EL (cell line): ENCODE measurements at regions not wholly inside any gene's neighbourhood (a gene's known extent, or its start where the extent isn't known, plus 50 kb on each side); places are given as distances from the start of the nearest gene placed in this dataset.
"Not testable (repeated sequence)": the region's sequence is repeated elsewhere in the genome, so short reads cannot be mapped to it uniquely, and the experiment has no call there.

ENCODE experiments used
- DNase-seq: peaks from one replicate; pipeline ENCODE4 v3.0.0-alpha.2; 2016

DNA sequence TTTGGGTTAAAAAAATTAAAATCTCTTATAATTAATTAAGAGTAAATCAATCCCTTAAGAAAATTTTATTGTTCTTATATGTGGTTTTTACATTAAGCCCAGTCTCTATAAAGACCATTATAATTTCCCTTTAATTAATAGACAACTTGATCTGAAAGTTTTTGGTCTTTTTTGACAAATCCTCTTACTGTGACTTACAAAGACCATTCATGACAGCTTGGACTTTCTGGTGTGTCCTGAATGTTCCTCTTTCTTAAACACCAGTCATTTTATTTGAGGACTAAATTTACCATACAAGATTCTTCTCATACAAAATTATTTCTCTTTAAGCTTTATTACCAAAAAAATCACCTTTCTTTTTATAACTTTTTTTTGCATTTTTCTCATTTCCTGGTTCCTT lies 368.3 kb downstream of the ADGRD1 start:
- DNase-seq = no peak

- not testable (repeated sequence) for DNase-seq
Observed at GRCh38 chr12:131322460-131322859, 368.8 kb downstream of the ADGRD1 start.

- no peak for DNase-seq
Observed at GRCh38 chr12:131323879-131324278, 370.2 kb downstream of the ADGRD1 start.

DNA sequence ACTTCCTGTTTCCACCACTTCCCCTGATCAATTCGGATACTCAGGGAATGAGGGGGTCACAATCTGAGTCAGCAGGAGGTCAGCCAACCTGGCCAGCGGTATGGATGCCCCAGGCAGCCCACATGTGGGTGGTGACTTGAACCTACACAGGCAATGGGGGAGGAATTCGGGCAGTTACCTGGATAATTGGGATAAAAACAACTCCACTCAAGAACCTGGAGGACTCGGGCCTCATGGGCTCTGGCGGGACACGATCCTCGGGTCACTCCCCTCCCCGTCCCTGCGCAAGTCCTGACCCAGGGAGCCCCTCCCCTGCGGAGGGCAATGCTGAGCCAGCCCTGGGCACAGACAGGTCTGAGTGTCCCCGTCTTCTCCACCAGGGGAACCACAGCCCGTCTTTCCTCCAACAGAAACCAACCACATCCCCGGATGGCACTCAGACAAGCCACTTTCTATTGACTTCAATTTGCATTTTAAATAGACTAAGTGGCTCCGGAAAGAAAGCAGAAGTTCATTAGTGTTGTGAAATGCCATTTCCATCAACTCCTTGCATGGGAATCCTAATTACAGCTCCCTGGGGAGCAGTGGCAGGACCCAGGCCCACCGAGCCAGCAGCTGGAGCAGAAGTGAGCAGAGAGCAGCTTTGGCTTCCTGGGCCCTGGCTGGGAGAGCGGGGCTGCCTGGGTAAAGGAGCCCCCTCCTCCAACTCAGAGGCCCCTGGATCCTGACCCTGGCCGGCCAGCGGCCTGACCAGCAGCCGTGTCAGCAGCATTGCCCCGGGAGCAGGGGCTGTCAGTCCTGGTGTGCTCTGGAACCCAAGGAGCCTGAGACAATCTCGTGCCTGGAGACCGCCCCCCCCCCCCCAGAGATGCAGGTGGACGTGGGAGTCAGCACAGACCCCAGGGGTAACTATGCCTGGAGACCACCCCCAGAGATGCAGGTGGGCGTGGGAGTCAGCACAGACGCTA lies 374.1 kb downstream of the ADGRD1 start:
- no peak for DNase-seq

- not testable (repeated sequence) for DNase-seq
Observed at GRCh38 chr12:131328861-131329845, 375.4 kb downstream of the ADGRD1 start.

DNA sequence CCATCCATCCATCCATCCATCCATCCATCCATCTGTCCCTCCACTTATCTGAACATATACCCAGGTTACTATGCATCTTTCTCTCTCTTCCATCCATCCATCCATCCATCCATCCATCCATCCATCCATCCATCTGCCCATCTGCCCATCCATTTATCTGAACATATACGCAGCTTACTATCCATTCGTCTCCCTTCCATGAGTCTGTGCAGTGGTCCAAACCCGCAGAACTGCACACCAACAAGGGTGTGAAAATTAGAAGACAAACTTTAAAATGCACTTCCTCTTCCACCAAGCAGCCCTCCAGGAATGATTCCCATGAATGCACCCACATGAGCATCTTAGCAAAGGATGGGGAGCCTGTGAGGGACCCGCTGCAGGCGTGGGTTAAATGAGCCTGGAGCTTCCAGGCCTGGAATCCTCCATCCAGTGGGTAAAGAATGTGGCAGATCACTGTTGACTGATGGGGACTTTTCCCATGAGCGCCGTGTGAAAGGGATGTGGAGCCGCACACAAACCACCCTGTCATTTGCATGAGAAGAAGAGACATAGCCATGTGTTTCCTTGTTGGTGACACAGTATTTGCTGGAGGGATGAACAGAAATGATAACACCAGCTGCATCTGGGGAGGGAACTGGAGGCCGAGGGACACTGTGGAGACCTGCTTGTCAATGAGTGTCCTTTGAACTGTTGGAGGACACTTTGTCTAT lies 376.6 kb downstream of the ADGRD1 start:
- no peak for DNase-seq

DNA sequence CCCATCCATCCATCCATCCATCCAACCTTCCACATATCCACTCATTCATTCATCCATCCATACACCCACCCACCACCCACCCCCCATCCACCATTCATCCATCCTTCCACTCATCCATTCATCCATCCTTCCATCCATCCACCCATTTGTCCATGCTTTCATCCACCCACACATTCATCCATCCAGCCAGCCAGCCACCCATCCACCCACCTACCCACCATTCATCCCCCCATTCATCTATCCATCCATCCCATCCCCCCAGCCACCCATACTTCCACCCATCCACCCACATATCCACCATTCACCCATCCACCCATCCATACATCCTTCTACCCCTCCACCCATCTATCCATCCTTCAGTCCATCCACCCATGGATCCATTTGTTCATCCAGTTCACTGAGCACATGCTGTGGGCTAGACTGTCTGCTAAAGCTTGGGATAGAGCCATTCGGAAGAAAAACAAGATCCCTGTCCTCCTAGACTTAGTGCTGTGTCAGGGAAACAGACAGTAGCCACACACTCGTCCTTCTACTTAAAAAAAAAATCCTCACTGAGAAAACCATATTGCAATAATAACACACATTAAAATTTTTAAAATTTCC lies 377.5 kb downstream of the ADGRD1 start:
- DNase-seq = no peak

DNA sequence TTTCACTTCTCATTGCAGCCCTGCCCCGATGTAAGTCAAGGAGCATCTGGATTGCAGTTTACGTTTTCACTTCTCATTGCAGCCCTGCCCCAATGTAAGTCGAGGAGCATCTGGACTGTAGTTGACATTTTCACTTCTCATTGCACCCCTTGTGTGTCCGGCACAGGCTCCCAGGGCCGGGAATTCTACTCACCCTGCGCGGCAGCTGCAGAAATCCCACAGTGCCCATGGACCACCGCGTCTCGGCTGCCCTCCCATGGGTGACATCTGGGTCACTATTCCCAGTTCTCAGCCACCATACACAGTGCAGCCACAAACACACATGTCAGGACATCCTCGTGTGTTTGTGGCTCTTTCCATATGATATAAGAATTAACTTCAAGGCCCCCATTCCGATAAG lies 378.5 kb downstream of the ADGRD1 start:
- no peak for DNase-seq

DNA sequence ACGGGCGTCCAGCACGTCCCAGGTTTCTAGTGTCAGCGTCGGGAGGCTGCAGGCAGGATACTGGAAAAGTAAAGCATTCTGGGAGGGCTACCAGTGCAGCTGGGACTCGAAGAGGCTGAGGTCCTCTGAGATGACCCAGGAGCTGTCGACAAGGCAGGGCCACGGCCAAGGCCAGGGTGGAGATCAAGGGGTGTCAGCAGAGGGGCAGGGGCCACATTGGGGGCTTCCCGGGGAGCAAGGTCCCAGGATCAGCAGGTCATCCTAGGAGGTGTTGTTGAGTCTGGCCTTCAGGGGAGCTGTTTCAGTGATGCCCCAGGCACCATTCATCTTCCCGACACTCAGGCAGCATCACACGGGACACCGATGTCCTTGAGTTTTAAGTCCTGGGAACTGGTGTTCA lies 377.8 kb upstream of the SFSWAP start:
- DNase-seq = no peak

- no peak for DNase-seq
Observed at GRCh38 chr12:131333621-131334440, 377.1 kb upstream of the SFSWAP start.

DNA sequence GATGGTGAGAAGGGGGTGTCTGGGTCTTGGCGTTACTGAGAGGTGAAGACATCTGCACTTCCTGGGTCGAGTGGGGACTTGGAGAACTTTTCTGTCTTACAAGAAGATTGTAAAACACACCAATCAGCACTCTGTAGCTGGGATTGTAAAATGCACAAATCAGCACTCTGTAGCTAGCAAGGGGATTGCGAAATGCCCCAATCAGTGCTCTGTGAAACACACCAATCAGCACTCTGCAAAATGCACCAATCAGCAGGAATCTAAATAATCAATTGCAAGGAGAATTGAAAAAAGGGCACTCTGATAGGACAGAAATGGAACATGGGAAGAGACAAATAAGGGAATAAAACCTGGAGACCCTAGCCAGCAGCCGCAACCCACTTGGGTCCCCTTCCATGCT lies 376.1 kb upstream of the SFSWAP start:
- DNase-seq = no peak

- no peak for DNase-seq
Observed at GRCh38 chr12:131335456-131335855, 375.4 kb upstream of the SFSWAP start.

GRCh38 chr12:131337861-131338260 lies 373.0 kb upstream of the SFSWAP start:
- not testable (repeated sequence) for DNase-seq

DNA sequence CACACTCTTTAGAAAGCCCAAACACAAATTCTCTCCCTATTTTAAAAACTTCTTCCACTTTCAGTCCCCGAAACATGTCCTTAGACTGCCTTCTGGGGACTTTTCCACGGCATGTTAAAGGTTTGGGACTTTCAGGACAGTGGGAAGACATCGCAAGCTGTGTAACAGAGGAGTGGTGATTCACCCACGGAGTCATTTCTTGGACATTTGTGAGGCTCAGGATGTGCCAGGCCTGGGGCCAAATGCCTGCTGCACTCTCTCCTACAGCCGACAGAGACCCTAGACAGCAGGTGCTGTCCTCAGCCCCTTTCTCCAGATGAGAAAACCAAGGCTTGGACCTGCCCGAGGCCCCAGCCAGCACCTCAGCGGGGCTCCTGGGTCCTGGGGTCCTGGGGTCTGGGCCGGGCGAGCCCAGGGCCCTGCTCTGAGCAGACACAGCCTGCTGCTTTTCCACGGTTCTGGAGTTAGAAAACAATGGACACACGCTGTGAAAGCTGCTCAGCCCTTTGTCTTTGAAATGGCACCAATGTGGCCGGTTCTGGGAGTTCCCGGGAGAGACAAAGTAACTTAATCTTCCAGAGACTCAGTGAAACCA lies 370.2 kb upstream of the SFSWAP start:
- no peak for DNase-seq

GRCh38 chr12:131341608-131342007 lies 369.3 kb upstream of the SFSWAP start:
- DNase-seq = not testable (repeated sequence)

- DNase-seq = not testable (repeated sequence)
Observed at GRCh38 chr12:131343436-131343835, 367.5 kb upstream of the SFSWAP start.

DNA sequence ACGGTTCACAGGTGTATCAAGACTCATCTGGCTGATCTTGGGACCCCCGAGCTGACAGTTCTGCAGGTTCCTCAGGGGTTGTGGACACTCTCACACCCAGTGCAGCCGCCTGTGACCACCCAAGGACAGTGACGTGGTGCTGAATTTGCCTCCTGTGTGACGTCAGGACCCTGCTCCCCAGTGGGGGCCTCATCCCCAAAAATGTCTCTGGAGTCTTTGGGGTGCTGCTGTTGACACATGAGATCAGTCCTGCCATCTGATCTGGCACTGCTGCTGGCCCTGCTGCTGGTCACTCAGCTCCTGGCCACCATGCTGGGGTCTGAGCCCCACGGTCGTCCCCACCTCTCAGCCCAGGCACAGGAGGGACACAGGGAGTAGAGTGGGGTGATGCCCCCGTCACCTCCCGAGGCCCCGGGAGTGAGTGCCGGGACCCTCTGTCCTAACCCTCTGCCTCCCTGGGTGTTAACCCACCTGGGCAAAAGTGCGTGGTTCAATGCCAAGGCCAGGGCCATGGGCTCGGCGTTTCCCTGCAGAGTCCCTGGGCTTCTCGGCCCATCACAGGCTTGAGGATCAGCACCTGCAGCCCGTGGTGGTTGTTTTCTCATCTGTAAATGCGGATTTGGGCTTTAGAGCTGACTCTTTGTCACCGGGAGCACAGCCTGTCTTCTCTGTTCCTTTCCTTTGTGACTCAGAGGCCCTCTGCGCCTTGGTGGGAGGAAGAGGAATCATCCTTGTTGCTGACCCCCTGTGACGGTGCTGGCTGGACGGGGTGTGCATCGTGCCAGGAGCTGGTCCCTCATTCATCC lies 366.0 kb upstream of the SFSWAP start:
- not testable (repeated sequence) for DNase-seq

GRCh38 chr12:131345521-131346436 lies 365.1 kb upstream of the SFSWAP start:
- no peak for DNase-seq
